ENCODE measurements at regions not wholly inside any gene's neighbourhood (a gene's known extent, or its start where the extent isn't known, plus 50 kb on each side); places are given as distances from the start of the nearest gene placed in this dataset.

DNA sequence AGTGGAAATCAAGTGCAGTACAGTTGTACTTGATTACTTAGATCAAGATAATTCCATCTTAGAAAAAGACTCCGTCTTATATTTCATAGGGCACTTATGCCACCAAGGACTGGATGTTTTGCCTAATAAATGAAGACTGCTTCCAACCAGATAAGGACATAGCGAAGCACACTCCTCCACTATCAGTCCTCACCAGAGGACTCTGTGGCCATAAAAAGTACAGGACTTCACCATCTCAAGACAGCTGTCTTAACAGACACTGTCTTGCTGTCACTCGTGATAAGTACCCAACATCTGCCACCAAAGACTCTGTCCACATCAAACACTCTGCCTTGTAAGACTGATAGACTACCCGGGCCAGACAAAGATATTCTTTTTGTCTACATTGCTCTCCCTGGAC lies 352.0 kb downstream of the TRAM1L1 start:
- DNase-seq (ENCODE audit: low spot score) = no peak
- Histone ChIP-seq H3K4me3 (no peak overlapping the region), H3K27ac (no peak overlapping the region)
- TF ChIP-seq, protein P1, sequence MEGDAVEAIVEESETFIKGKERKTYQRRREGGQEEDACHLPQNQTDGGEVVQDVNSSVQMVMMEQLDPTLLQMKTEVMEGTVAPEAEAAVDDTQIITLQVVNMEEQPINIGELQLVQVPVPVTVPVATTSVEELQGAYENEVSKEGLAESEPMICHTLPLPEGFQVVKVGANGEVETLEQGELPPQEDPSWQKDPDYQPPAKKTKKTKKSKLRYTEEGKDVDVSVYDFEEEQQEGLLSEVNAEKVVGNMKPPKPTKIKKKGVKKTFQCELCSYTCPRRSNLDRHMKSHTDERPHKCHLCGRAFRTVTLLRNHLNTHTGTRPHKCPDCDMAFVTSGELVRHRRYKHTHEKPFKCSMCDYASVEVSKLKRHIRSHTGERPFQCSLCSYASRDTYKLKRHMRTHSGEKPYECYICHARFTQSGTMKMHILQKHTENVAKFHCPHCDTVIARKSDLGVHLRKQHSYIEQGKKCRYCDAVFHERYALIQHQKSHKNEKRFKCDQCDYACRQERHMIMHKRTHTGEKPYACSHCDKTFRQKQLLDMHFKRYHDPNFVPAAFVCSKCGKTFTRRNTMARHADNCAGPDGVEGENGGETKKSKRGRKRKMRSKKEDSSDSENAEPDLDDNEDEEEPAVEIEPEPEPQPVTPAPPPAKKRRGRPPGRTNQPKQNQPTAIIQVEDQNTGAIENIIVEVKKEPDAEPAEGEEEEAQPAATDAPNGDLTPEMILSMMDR (IDR thresholded peaks at IDR 0.05) = no peak

DNA sequence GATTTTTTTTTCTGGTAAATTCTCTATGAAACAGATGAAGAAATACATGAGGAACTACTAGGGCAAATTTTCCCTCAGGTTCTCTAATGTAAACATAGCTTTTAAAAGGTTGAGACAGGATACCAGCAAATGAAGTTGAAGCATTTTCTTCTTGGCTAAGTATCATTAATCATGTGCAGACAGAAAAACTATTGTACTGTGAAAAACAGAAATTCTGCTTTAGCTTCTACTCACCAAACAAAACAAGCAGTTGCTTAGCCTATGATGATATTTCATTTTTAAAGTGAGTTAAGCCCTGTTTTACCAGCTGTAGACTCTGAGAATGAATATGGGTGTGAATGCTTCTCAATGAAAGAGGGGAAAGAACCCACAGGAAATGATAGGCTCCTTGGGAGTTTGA lies 358.9 kb downstream of the TRAM1L1 start:
- DNase-seq (ENCODE audit: low spot score) = no peak
- H3K4me3 ChIP-seq = no peak overlapping the region
- TF ChIP-seq, protein P1 (IDR thresholded peaks at IDR 0.05) = no peak
- H3K27ac ChIP-seq = no peak overlapping the region

DNA sequence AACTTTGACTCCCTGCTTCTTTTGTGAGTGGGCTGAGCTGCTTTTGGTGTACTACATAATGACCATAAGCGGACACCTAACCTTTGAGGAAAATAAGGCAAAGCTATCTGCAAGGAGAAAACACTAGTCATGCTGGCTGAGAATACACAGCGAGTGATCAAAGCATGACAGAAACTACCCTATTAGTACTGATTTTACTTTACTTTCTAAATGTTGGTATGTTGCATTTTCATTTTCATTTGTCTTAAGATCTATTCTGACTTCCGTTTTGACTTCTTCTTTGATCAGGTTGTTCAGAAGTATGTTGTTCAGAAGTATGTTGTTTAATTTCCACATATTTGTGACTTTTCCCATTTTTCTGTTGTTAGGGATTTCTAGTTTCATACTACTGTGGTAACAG lies 361.1 kb downstream of the TRAM1L1 start:
- no peak for DNase-seq (ENCODE audit: low spot score)
- Histone ChIP-seq H3K27ac (no peak overlapping the region), H3K4me3 (no peak overlapping the region)
- TF ChIP-seq, protein P1 (IDR thresholded peaks at IDR 0.05) = no peak

DNA sequence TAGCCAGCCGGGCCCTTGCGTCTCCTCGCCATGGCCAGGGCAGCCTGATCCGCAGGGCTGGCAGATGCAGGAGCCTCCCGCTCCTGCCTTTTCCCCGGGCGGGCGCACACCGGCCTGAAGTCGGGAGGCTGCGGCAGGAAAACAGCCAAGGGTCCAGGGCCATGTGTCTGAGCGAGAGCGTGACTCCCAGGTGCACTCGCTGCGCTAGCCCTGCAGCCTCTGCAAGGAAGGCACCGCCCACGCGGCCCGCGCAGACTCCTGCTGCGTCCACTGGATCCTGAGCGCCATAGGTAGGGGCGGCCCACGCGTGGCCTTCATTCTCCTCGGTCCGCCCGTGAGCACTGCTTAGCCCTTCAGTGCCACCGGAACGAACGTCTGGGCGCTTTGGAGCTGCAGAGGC lies 379.9 kb downstream of the TRAM1L1 start:
- TF ChIP-seq, protein P1 (IDR thresholded peaks at IDR 0.05) = no peak
- no peak for DNase-seq (ENCODE audit: low spot score)
- H3K4me3 ChIP-seq = no peak overlapping the region
- no peak overlapping the region for H3K27ac ChIP-seq

DNA sequence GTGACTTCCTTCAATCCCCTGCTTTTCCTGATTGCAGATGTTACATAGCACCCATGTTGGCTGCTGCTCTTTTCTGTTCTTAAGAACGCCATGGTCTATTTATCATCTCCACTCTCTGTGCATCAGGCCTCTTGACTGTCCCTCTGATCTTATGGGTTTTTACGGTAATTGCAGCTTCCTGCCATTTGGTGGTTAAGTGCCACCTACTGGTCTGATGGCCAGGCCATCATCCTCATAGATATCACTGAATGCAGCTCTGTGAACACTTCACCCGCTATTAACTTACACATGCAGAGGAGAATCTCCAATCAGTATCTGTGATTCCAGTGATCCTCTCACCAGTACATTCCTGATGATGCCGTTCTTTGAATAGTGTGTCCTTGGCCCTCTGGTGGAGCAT lies 382.4 kb downstream of the TRAM1L1 start:
- DNase-seq (ENCODE audit: low spot score) = no peak
- Histone ChIP-seq H3K4me3 (no peak overlapping the region), H3K27ac (no peak overlapping the region)
- TF ChIP-seq, protein P1 (IDR thresholded peaks at IDR 0.05) = no peak

DNA sequence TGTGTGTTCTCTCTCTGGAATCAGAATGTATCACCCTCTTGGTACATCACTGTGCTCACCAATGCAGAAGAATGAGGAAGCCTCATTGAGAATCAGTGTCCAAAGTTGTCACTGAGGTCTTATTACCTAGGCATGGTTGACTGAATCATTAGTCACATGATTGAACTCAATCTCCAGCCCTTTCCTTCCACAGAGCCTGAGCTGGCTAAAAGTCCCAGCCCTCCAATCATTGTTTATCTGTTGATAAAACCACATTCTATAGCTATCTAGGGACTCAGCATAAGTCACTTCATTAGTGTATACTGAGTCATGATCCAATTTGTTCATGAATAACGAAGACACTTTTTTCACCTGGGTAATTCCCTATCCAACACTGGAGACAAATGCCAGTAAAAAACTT lies 396.8 kb downstream of the TRAM1L1 start:
- TF ChIP-seq, protein P1 (IDR thresholded peaks at IDR 0.05) = no peak
- Histone ChIP-seq H3K4me3 (no peak overlapping the region), H3K27ac (no peak overlapping the region)
- DNase-seq (ENCODE audit: low spot score) = no peak

DNA sequence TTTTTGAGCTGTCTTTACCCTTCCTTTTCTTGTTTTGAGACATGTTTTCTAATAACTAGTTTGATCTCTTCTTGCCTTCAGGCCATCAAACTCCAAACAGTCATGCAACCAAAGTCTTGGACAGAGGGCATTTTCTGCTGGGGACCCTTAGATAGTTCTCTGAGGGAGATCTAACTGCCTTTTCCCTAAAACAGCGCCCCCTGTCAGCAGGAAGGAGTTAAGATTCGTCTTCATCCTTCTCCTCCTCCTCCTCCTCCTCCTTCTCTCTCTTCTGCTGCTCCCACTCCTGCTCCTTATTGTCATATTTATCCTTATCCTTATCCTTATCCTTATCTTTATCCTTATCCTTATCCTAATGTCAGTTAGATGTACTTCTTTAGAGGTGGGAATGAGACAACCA lies 417.2 kb downstream of the TRAM1L1 start:
- DNase-seq (ENCODE audit: low spot score) = no peak
- no peak overlapping the region for H3K4me3 ChIP-seq
- H3K27ac ChIP-seq = no peak overlapping the region
- TF ChIP-seq, protein P1 (IDR thresholded peaks at IDR 0.05) = no peak
